Testis (tissue), 2 donors: ENCODE measurements at regions not wholly inside any gene's neighbourhood (a gene's known extent, or its start where the extent isn't known, plus 50 kb on each side); places are given as distances from the start of the nearest gene placed in this dataset.

ENCODE experiments used
- POLR2A ChIP-seq: fragments of 450-650 bp; IDR thresholded peaks from one replicate; pipeline ENCODE4 v1.6.1; 2017; ENCODE audit warnings: antibody characterized with exemption, mild to moderate bottlenecking, moderate library complexity
- TF ChIP-seq, protein P1 (sequence below), 3 experiments: fragments of 450-650 bp in 2 of 3; fragments of 200-600 bp in 1 of 3; sonication (generic) in 1 of 3; IDR thresholded peaks; one replicate each; pipeline ENCODE4 v1.5.1; 2016 to 2019; ENCODE audit warnings: antibody characterized with exemption in 3 of 3, mild to moderate bottlenecking in 2 of 3, moderate library complexity in 1 of 3

DNA sequence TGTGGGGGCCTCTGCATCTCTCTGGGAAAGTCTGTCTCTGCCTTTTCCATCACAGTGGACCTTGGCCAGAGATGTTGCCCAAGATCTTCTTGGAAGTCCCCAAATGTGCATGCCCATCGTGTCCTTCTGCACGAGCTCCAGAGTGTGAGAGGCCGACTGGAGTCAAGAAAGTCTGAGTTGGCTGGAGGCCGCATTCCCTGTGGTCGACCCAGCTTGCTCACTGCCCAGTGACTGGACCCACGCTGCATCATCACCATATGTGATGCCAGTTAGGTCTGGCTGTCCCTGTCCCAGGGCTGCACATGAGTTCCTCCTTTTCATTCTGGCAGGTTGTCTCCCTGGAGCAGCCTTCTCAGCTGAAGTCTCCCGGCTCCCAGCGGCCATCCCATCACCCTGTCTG is 93.8 kb downstream of the ARL4C start:
- TF ChIP-seq, protein P1, sequence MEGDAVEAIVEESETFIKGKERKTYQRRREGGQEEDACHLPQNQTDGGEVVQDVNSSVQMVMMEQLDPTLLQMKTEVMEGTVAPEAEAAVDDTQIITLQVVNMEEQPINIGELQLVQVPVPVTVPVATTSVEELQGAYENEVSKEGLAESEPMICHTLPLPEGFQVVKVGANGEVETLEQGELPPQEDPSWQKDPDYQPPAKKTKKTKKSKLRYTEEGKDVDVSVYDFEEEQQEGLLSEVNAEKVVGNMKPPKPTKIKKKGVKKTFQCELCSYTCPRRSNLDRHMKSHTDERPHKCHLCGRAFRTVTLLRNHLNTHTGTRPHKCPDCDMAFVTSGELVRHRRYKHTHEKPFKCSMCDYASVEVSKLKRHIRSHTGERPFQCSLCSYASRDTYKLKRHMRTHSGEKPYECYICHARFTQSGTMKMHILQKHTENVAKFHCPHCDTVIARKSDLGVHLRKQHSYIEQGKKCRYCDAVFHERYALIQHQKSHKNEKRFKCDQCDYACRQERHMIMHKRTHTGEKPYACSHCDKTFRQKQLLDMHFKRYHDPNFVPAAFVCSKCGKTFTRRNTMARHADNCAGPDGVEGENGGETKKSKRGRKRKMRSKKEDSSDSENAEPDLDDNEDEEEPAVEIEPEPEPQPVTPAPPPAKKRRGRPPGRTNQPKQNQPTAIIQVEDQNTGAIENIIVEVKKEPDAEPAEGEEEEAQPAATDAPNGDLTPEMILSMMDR (IDR thresholded peaks at IDR 0.05) = no peak
- TF ChIP-seq POLR2A = no peak
